ENCODE measurements at regions not wholly inside any gene's neighbourhood (a gene's known extent, or its start where the extent isn't known, plus 50 kb on each side); places are given as distances from the start of the nearest gene placed in this dataset.

DNA sequence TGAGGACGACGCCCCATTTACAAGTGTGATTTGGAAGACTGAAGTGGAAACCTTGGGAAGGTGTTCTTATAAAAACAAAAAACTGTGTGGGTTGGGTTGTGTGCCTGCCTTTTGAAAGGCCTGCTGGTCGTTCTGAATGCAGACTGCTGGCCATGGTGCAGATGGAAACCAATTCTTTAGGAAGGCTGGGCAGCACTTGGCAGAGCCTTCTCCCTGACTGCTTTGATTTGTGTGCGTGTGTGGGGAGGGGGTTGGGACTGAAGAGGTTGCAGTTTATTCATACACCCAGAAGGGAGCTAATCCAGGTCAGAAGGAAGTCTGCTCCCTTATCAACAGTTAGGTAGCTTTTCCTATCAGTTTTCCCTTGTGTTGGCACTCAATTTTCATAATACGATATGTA lies 288.7 kb downstream of the SOX2 start:
- TF ChIP-seq, protein P1, sequence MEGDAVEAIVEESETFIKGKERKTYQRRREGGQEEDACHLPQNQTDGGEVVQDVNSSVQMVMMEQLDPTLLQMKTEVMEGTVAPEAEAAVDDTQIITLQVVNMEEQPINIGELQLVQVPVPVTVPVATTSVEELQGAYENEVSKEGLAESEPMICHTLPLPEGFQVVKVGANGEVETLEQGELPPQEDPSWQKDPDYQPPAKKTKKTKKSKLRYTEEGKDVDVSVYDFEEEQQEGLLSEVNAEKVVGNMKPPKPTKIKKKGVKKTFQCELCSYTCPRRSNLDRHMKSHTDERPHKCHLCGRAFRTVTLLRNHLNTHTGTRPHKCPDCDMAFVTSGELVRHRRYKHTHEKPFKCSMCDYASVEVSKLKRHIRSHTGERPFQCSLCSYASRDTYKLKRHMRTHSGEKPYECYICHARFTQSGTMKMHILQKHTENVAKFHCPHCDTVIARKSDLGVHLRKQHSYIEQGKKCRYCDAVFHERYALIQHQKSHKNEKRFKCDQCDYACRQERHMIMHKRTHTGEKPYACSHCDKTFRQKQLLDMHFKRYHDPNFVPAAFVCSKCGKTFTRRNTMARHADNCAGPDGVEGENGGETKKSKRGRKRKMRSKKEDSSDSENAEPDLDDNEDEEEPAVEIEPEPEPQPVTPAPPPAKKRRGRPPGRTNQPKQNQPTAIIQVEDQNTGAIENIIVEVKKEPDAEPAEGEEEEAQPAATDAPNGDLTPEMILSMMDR (IDR thresholded peaks at IDR 0.05) = no peak
- no peak for TF ChIP-seq POLR2A (IDR thresholded peaks at IDR 0.05; ENCODE audit: low read depth)

All from esophagus muscularis mucosa (tissue), 3 donors.